NCI-H226 (cell line): ENCODE measurements at regions not wholly inside any gene's neighbourhood (a gene's known extent, or its start where the extent isn't known, plus 50 kb on each side); places are given as distances from the start of the nearest gene placed in this dataset.
A peak's percentile ranks its signal among the peaks of the same experiment; 100 is the strongest.
"Not testable (repeated sequence)": the region's sequence is repeated elsewhere in the genome, so short reads cannot be mapped to it uniquely, and the experiment has no call there.

ENCODE experiments used
- DNase-seq: peaks from one replicate; pipeline ENCODE4 v3.0.0-alpha.2; 2015

DNA sequence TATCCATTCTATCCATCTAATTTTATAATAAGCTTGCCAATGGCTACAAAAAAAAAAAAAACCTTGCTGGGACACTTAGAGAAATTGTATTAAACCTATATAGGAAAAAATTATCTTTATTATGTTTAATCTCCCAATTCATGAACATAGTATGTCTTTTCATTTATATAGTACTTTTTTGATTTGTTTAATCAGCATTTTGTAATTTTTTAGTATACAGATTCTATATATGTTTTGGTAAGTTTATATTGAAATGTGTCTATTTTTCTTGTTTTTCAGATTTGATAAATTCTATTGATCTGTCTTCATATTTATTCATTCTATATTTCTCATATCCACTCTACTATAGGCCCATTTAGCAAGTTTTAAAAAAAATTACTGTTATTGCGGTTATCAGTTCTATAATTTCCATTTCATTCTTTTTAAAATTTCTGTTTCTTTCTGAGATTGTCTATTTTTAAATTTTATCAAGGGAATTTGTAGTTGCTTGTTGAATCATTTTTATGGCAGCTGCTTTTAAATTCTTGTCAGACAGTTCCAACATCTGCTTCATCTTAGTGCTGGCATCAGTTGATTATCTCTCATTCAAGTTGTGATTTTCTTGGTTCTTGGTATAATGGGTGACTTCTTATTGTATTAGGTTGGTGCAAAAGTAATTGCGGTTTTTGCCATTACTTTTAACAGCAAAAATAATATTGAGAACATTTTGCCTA, 170.1 kb upstream of the S1PR3 start:
- no peak for DNase-seq

GRCh38 chr9:88821746-88822106, 169.5 kb upstream of the S1PR3 start:
- DNase-seq = no peak

DNA sequence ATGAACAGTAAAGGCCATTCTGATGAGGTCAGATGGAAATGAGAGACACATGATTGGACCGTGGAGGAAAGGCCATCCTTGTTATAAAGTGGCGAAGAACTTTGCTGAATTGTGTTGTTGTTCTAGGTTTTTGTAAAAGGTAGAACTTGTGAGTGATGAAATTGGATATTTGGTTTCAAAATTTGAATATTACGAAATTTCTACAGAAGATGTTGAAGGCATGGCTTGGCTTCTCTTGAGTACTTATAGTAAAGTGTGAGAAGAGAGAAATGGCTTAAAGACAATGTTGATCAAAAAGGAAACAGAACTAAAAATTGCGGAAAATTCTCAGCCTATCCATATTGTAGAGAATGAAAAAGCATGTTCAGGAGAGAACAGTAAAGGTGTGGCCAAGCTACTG, 166.6 kb upstream of the S1PR3 start:
- no peak for DNase-seq

DNA sequence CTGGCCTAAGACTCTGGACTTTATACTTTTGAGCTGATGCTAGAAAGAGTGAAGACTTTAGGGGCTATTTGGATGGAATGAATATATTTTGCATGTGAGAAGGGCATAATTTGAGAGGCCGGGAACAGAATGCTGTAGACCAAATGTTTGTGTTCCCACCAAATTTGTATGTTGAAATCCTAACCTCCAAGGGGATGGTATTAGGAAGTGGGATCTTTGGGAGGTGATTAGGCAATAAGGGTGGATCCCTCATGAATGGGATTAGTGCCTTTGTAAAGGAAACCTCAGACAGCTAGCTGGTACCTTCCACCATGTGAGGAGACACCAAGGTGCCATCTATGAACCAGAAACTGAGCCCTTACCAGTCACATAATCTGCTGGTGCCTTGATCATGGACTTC, 165.1 kb upstream of the S1PR3 start:
- no peak for DNase-seq

- peak; percentile 67 for DNase-seq
Observed at GRCh38 chr9:88826771-88827181, 164.5 kb upstream of the S1PR3 start.

- DNase-seq = no peak
Observed at GRCh38 chr9:88828018-88828417, 163.2 kb upstream of the S1PR3 start.

DNA sequence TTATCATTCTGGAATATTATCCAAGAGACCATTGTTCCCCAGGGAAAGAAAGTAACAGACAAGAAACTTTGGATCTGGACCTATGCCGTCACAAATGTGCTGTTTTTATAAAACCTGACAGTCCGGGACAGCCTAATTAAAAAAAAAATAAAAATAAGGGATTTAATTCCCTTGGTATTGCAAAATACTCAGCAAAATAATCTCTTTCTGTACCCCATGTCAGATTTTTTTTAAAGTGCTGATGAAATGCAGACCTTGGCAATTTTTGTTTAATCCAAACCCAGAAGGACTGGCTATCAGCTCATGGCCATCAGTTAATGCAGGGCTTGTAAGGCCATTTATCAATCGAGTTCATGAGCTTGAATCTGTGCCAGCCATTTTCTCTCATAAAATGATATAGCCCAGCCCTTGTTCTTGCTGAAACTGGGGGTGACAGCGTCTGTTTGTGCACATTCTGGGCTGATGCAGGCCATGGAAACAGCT, 162.7 kb upstream of the S1PR3 start:
- no peak for DNase-seq

DNA sequence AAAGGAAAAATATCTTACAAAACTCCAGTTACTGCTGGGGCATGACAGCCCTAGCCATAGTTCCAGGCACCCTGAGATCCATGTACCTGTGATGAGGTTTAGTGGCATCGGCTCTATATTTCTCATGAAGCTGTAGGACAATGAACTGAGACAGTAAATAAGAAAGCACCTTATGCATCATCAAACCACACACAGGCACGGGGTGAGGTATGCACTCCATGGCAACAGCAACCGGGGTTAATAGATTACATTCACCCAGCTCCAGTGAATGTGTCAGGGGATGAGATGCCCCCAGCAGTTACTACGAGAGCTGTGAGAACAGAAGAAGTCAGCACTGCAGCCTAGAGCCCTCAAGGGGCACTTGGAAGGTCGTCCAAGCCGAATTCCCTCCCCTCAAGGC, 162.0 kb upstream of the S1PR3 start:
- peak; percentile 35 for DNase-seq

DNA sequence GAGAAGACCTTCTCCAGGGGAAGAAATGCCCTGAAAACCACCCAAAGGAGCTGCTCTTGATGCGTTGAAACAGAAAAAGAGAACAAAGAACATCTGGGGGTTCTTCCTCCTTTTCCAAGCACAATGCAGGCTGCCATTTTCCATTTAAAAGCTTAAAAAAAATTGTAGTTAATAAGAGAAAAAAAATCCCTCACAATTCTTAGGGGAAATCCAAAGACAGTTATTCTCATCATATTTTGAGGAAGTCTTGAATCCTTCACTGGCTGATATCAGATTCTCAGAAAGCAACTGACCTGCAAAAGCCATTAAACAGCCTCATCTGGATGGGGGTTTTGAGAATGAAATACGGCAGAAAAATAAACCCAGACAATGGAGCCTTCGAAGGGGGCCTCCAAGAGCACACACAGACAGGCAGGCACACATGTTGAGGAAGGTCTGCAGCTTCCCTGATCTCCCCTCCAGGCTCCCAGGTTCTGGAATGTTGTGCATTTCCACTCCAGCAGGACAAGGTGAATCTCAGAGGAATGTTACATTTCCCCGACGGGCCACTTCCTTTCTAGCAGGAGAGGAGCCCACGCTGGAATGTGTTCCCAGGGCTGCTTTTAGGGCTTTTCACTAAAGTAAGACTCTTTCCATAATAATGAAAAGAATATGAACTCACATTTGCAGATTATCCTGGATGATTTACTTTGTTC, 159.4 kb upstream of the S1PR3 start:
- DNase-seq = no peak

DNA sequence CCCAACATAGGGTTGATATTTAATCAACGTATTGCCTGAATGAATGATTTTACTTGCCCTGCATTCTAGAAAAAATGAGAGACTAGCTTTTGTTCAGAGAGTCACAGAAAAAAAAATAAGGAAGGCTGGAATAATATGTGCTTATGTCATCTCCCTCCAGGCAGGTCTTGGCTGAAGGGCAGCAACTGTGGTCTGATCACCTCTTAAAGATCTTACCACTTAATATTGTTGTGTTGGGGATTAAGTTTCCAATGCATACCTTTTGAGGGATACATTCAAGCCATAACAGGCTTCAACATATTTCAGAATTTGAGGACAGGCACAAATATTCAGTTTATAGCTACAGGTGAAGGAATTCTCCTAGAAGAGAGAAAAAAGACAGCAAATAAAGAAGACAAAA, 157.3 kb upstream of the S1PR3 start:
- no peak for DNase-seq

DNA sequence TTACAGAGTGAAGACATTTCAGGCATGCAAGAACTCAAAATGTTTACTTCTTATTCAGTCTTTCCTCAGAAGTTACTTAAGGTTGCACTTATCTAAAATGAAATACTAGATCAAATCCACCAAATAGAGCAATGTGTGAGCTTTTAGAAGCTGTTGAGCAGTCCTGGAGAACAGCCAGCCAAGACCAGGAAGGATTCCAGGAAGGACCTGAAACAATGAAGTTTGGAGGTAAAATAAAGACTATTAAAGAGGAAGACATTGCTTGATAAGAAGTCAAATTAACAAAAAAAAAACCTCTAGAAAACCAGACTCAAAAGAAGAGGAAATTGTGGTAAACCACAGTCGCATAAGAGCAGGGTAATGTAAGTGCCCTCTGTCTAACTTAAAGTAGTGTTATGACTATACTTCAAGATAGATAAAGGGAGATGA, 156.2 kb upstream of the S1PR3 start:
- peak; percentile 72 for DNase-seq

GRCh38 chr9:88835772-88836171, 155.5 kb upstream of the S1PR3 start:
- DNase-seq = no peak

- no peak for DNase-seq
Observed at GRCh38 chr9:88837731-88838130, 153.5 kb upstream of the S1PR3 start.

- DNase-seq = not testable (repeated sequence)
Observed at GRCh38 chr9:88849878-88850277, 141.4 kb upstream of the S1PR3 start.

DNA sequence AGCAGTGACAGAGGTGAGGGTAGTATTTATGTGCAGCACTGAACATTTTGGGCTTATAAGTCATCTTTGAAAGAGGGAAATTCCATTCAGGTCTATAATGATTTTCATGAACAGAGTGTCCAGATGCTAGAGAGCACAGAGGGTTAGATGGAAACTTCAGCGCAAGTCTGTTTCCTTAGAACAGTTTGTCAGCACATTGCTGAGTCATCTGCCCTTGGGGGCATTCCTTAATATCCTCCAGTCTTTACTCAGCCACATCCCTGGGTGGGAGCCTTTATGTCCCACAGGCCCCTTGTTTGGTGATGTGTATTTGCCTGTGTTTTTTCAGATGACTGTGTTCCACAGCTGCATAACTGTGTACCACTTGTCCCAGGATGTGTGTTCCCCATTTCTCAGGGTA, 138.5 kb upstream of the S1PR3 start:
- DNase-seq = peak; percentile 79

GRCh38 chr9:88870627-88871026, 120.6 kb upstream of the S1PR3 start:
- DNase-seq = no peak

DNA sequence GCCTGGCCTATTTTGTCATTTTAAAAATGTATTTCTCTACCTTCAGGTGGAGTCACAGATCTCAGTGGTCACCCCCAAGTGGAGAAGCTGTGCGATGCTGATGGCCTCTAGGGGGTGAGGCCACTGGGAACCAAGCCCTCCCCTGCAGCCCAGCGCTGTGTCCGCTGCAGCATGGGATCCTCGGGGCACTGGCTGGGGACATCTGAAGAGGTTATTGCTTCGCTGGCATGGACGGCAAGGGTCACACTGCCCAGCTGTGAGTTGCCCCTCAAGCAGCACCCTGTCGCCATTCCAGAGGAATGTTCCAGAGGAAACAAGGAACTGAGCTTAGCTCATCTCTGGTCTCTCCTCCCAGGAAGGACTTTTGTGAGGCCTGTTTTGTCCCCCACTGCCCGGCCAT, 119.6 kb upstream of the S1PR3 start:
- DNase-seq = no peak

- DNase-seq = no peak
Observed at GRCh38 chr9:88872192-88872946, 118.9 kb upstream of the S1PR3 start.

- DNase-seq = no peak
Observed at GRCh38 chr9:88873635-88874034, 117.6 kb upstream of the S1PR3 start.

DNA sequence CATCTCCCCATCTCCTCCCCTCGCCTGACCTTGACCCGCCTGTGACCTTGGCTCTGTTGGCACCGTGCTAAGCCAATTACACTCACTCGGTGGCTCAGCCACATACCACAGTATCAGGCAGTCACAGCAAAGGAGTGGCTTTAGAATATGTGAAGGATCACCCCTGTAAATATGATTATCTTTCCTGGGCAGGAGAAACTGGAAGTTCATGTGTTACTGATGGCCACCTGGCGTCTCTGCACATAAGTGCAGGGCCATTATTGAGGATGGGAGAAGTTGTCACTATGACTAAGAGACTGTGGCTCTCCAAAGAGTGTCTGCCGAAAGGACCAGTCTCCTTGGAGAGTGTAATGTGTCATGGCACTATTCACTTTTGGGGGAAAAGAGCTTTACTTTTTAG, 116.9 kb upstream of the S1PR3 start:
- DNase-seq = no peak

DNA sequence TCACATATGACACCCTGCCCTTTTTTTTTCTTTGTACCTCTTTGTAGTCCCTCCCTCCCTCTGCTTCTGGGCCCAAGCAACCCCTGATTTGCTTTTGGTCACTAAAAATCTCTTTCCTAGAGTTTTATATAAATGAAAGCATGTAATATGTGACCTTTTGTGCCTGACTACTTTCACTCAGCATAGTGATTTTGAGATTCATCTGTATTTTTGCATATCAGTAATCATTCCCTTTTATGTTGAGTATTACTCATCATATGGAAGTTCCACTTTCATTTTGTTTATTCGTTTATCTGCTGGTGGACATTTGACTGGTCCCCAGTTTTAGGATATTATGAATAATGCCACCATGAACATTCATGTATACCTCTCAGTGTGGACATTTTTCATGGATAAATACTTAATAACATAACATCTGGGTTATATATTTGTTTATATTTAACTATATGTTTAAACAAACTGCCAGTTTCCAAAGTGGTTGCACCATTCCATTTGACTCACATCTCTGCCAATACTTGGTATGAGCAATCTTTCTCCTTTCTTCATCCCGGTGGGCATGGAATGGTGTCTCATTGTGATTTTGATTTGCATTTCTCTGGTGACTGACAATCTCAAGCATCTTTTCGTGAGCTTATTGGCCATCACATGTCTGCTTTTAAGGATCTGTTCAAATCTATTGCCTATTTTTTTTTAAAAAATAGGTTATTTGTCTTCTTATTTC, 115.7 kb upstream of the S1PR3 start:
- no peak for DNase-seq

GRCh38 chr9:88880199-88880598, 111.1 kb upstream of the S1PR3 start:
- no peak for DNase-seq

- DNase-seq = not testable (repeated sequence)
Observed at GRCh38 chr9:88884291-88884690, 107.0 kb upstream of the S1PR3 start.
